HEK293 (cell line): ENCODE measurements at regions not wholly inside any gene's neighbourhood (a gene's known extent, or its start where the extent isn't known, plus 50 kb on each side); places are given as distances from the start of the nearest gene placed in this dataset.

Source experiments
- CTCF ChIA-PET: fragments of 350-600 bp; formaldehyde crosslinking; extraction: SDS; loops from one replicate; lab custom pipeline; 2021; ENCODE audit warnings: antibody characterized with exemption; lab: Yijun Ruan, JAX
- POLR2A ChIA-PET: fragments of 300-600 bp; formaldehyde crosslinking; extraction: SDS; loops from one replicate; lab custom pipeline; 2020; ENCODE audit warnings: antibody characterized with exemption, inconsistent platforms; lab: Yijun Ruan, JAX
- H3K27ac ChIP-seq: fragments of 200-500 bp; sonication (Bioruptor generic); 2 replicates; pipeline ENCODE4 v1.5.1; 2014; ENCODE audit warnings: low read depth, low read length, control low read depth, inconsistent platforms; ENCODE audit errors: extremely low read depth
- H3K36me3 ChIP-seq, 2 experiments: fragments of 200-500 bp in 1 of 2; sonication (Bioruptor generic) in 1 of 2; 1 replicate in 1 of 2; 2 replicates in 1 of 2; pipeline ENCODE4 v1.5.1; 2014 to 2017; ENCODE audit warnings: inconsistent platforms in 2 of 2, low read length in 2 of 2; ENCODE audit not compliant: control insufficient read depth in 2 of 2, insufficient read depth in 1 of 2
- H3K4me1 ChIP-seq: fragments of 200-500 bp; sonication (Bioruptor generic); 2 replicates; pipeline ENCODE4 v1.5.1; 2014; ENCODE audit warnings: mild to moderate bottlenecking, low read length, inconsistent platforms; ENCODE audit not compliant: control insufficient read depth, insufficient read depth
- H3K4me3 ChIP-seq: 2 replicates; pipeline ENCODE4 v1.5.1; 2011; ENCODE audit warnings: low read depth, mild to moderate bottlenecking, control low read depth, low read length, moderate library complexity
- H3K9me3 ChIP-seq: fragments of 200-500 bp; sonication (Bioruptor generic); 2 replicates; pipeline ENCODE4 v1.5.1; 2014; ENCODE audit warnings: low read depth, low read length, inconsistent platforms; ENCODE audit not compliant: control insufficient read depth, insufficient read depth
- BCL11A ChIP-seq: fragments of 450-650 bp; formaldehyde crosslinking; IDR thresholded peaks from 2 replicates; pipeline ENCODE4 v1.5.1; 2016; ENCODE audit warnings: low read depth, missing biosample characterization, missing genetic modification characterization
- GLI2 ChIP-seq: fragments of 450-650 bp; formaldehyde crosslinking; IDR thresholded peaks from 2 replicates; pipeline ENCODE4; 2017; ENCODE audit warnings: missing biosample characterization, missing genetic modification characterization, low read depth, borderline replicate concordance
- GLI4 ChIP-seq: fragments of 450-650 bp; formaldehyde crosslinking; IDR thresholded peaks from 2 replicates; pipeline ENCODE4 v1.5.1; 2016; ENCODE audit warnings: missing biosample characterization, missing genetic modification characterization
- KLF9 ChIP-seq: fragments of 450-650 bp; formaldehyde crosslinking; IDR thresholded peaks from 2 replicates; pipeline ENCODE4 v1.5.1; 2016; ENCODE audit warnings: missing biosample characterization, missing genetic modification characterization, low read depth
- PBX3 ChIP-seq: sonication (generic); formaldehyde crosslinking; IDR thresholded peaks from 2 replicates; pipeline ENCODE4 v1.8.1; 2022; ENCODE audit warnings: mild to moderate bottlenecking, moderate library complexity, missing genetic modification reagents
- ZBTB10 ChIP-seq: fragments of 450-650 bp; formaldehyde crosslinking; IDR thresholded peaks from 2 replicates; pipeline ENCODE4 v1.5.1; 2016; ENCODE audit warnings: missing biosample characterization, missing genetic modification characterization
- ZFHX2 ChIP-seq: fragments of 450-650 bp; formaldehyde crosslinking; conservative IDR thresholded peaks from 2 replicates; pipeline ENCODE4 v1.5.1; 2016; ENCODE audit warnings: missing biosample characterization, missing genetic modification characterization
- ZNF146 ChIP-seq: fragments of 450-650 bp; formaldehyde crosslinking; IDR thresholded peaks from 2 replicates; pipeline ENCODE4 v1.5.1; 2016; ENCODE audit warnings: missing biosample characterization, missing genetic modification characterization
- ZNF26 ChIP-seq: fragments of 450-650 bp; formaldehyde crosslinking; IDR thresholded peaks from 2 replicates; pipeline ENCODE4 v1.5.1; 2016; ENCODE audit warnings: missing biosample characterization, missing genetic modification characterization
- ZNF280C ChIP-seq: fragments of 450-650 bp; formaldehyde crosslinking; IDR thresholded peaks from 2 replicates; pipeline ENCODE4 v1.5.1; 2016; ENCODE audit warnings: missing biosample characterization, missing genetic modification characterization
- ZNF302 ChIP-seq: fragments of 450-650 bp; formaldehyde crosslinking; IDR thresholded peaks from 2 replicates; pipeline ENCODE4 v1.5.1; 2016; ENCODE audit warnings: missing biosample characterization, missing genetic modification characterization, low read depth
- ZNF423 ChIP-seq: fragments of 450-650 bp; formaldehyde crosslinking; IDR thresholded peaks from 2 replicates; pipeline ENCODE4 v1.5.1; 2016; ENCODE audit warnings: missing biosample characterization, missing genetic modification characterization
- ZNF449 ChIP-seq: fragments of 450-650 bp; formaldehyde crosslinking; IDR thresholded peaks from 2 replicates; pipeline ENCODE4 v1.5.1; 2017; ENCODE audit warnings: missing biosample characterization, mild to moderate bottlenecking, missing genetic modification characterization, moderate library complexity
- ZNF501 ChIP-seq: fragments of 450-650 bp; formaldehyde crosslinking; IDR thresholded peaks from 2 replicates; pipeline ENCODE4 v1.5.1; 2016; ENCODE audit warnings: missing biosample characterization, missing genetic modification characterization
- ZNF529 ChIP-seq: fragments of 450-650 bp; formaldehyde crosslinking; IDR thresholded peaks from 2 replicates; pipeline ENCODE4 v1.5.1; 2017; ENCODE audit warnings: missing genetic modification characterization, missing biosample characterization; ENCODE audit not compliant: insufficient replicate concordance
- ZNF558 ChIP-seq: fragments of 450-650 bp; formaldehyde crosslinking; IDR thresholded peaks from 2 replicates; pipeline ENCODE4 v1.5.1; 2016; ENCODE audit warnings: missing biosample characterization, missing genetic modification characterization
- ZNF580 ChIP-seq: fragments of 450-650 bp; formaldehyde crosslinking; IDR thresholded peaks from 2 replicates; pipeline ENCODE4 v1.5.1; 2016; ENCODE audit warnings: missing biosample characterization, missing genetic modification characterization
- ZNF629 ChIP-seq: fragments of 450-650 bp; formaldehyde crosslinking; IDR thresholded peaks from 2 replicates; pipeline ENCODE4 v1.5.1; 2017; ENCODE audit warnings: missing biosample characterization, missing genetic modification characterization
- ZNF639 ChIP-seq: fragments of 450-650 bp; formaldehyde crosslinking; IDR thresholded peaks from 2 replicates; pipeline ENCODE4 v1.5.1; 2016; ENCODE audit warnings: missing biosample characterization, missing genetic modification characterization
- ZNF670 ChIP-seq: fragments of 450-650 bp; formaldehyde crosslinking; IDR thresholded peaks from 2 replicates; pipeline ENCODE4 v1.5.1; 2016; ENCODE audit warnings: missing biosample characterization, missing genetic modification characterization, low read depth
- ZNF677 ChIP-seq: fragments of 450-650 bp; IDR thresholded peaks from 2 replicates; pipeline ENCODE4 v1.5.0; 2018; ENCODE audit warnings: missing biosample characterization, mild to moderate bottlenecking, missing genetic modification characterization, moderate library complexity
- ZNF76 ChIP-seq: fragments of 450-650 bp; formaldehyde crosslinking; IDR thresholded peaks from 2 replicates; pipeline ENCODE4; 2016; ENCODE audit warnings: low read depth, missing biosample characterization, missing genetic modification characterization, borderline replicate concordance
- ZSCAN16 ChIP-seq: fragments of 450-650 bp; formaldehyde crosslinking; IDR thresholded peaks from 2 replicates; pipeline ENCODE4 v1.5.1; 2016; ENCODE audit warnings: missing biosample characterization, missing genetic modification characterization
- ZSCAN4 ChIP-seq: fragments of 450-650 bp; formaldehyde crosslinking; IDR thresholded peaks from 2 replicates; pipeline ENCODE4 v1.5.1; 2017; ENCODE audit warnings: missing biosample characterization, missing genetic modification characterization

- no peak for TF ChIP-seq ZNF558 (tag by site-specific recombination)
- TF ChIP-seq ZNF76, result no peak
- no peak for TF ChIP-seq ZBTB10
- TF ChIP-seq ZNF677 (tag by site-specific recombination), result no peak
- TF ChIP-seq ZNF423 (tag by site-specific recombination), result no peak
- TF ChIP-seq PBX3 (CRISPR knock-in tag), result no peak
- TF ChIP-seq ZFHX2 (tag by site-specific recombination), result no peak
- TF ChIP-seq KLF9, result no peak
- no peak for TF ChIP-seq ZNF529 (tag by site-specific recombination)
- no peak for TF ChIP-seq GLI2
- TF ChIP-seq, all 188 proteins: peak for 0
- no peak overlapping the region for H3K4me3 ChIP-seq
- POLR2A ChIA-PET, result no interaction called here
- CTCF ChIA-PET, result interaction anchor here (0.7 kb wide), 1 partner anchor 43 kb away, joined by 3 read pairs; no protein-coding TSS in a partner anchor
- no peaks in the 10 kb centered on the region for H3K4me1 ChIP-seq
- no peaks in the 10 kb centered on the region for H3K9me3 ChIP-seq
- no peaks in the 10 kb centered on the region for H3K36me3 ChIP-seq
- no peak overlapping the region for H3K27ac ChIP-seq
Observed at GRCh38 chr1:79310609-79311008, 304.1 kb upstream of the ADGRL4 start.

- Histone ChIP-seq H3K9me3 (no peaks in the 10 kb centered on the region), H3K4me1 (no peaks in the 10 kb centered on the region), H3K27ac (no peak overlapping the region), H3K36me3 (no peaks in the 10 kb centered on the region), H3K4me3 (no peak overlapping the region)
- POLR2A ChIA-PET, result no interaction called here
- CTCF ChIA-PET, result no interaction called here
- no peak for TF ChIP-seq ZNF580 (tag by site-specific recombination)
- no peak for TF ChIP-seq ZNF146
- no peak for TF ChIP-seq ZNF639 (tag by site-specific recombination)
- no peak for TF ChIP-seq ZNF280C (tag by site-specific recombination)
- no peak for TF ChIP-seq ZNF26 (tag by site-specific recombination)
- no peak for TF ChIP-seq ZSCAN16
- no peak for TF ChIP-seq BCL11A (tag by site-specific recombination)
- TF ChIP-seq ZNF629 (tag by site-specific recombination), result no peak
- TF ChIP-seq ZNF670 (tag by site-specific recombination), result no peak
- no peak for TF ChIP-seq ZSCAN4 (tag by site-specific recombination)
- no peak for TF ChIP-seq ZNF501
- TF ChIP-seq ZNF449, result no peak
- no peak for TF ChIP-seq GLI4
- no peak for TF ChIP-seq ZNF302
Observed at GRCh38 chr1:79304131-79304530, 297.6 kb upstream of the ADGRL4 start.
